HepG2 (cell line): ENCODE measurements at regions not wholly inside any gene's neighbourhood (a gene's known extent, or its start where the extent isn't known, plus 50 kb on each side); places are given as distances from the start of the nearest gene placed in this dataset.

ENCODE experiments used
- ATAC-seq: fragments of 200-7000 bp; cut with Tn5 transposase; 3 replicates; pipeline ENCODE4 v1.9.1; 2020; ENCODE audit warnings: mild to moderate bottlenecking, moderate library complexity
- BruUV-seq: library from RNA; stranded (reverse); fragments of 400-500 nt; replicated peaks from 2 replicates; lab custom pipeline; 2021; lab: Mats Ljungman, UMichigan
- CTCF ChIA-PET: fragments of 300-600 bp; formaldehyde crosslinking; extraction: SDS; loops from one replicate; lab custom pipeline; 2021; ENCODE audit warnings: low total read pairs, inconsistent platforms, low intra/inter-chr PET ratio; lab: Yijun Ruan, JAX
- POLR2A ChIA-PET: fragments of 350-600 bp; sonication (Branson Sonifier 250); formaldehyde crosslinking; loops from one replicate; lab custom pipeline; 2020; ENCODE audit warnings: antibody characterized with exemption, inconsistent platforms; lab: Yijun Ruan, JAX
- DNase-seq: peaks from one replicate; pipeline ENCODE4 v3.0.0-alpha.2; 2015; ENCODE audit warnings: low spot score
- FAIRE-seq: peaks from 3 replicates; lab custom pipeline; 2011; peaks lifted over from hg19 to GRCh38; lab: Jason Lieb, UNC
- H2AFZ ChIP-seq: one replicate; pipeline ENCODE4 v1.6.1; 2011; ENCODE audit warnings: low read length, inconsistent platforms
- H3K27ac ChIP-seq: fragments of 300-600 bp; 3 replicates; pipeline ENCODE4 v1.8.0; 2011; ENCODE audit warnings: mixed run types, mild to moderate bottlenecking, mixed read lengths, low read length, inconsistent platforms; ENCODE audit not compliant: insufficient read depth; ENCODE audit errors: extremely low read length
- H3K27me3 ChIP-seq, 2 experiments: fragments of 200-600 bp in 1 of 2; 2 replicates in 1 of 2; 3 replicates in 1 of 2; pipeline versions ENCODE4 v1.6.0 to v1.8.0; 2011; ENCODE audit warnings: low read length in 2 of 2, mild to moderate bottlenecking in 2 of 2, moderate library complexity in 2 of 2, inconsistent platforms in 1 of 2; ENCODE audit not compliant: insufficient read depth in 2 of 2, control insufficient read depth in 1 of 2
- H3K36me3 ChIP-seq, 2 experiments: fragments of 200-600 bp in 1 of 2; replicated peaks in 1 of 2; 2 replicates in 1 of 2; 3 replicates in 1 of 2; pipeline versions ENCODE4 v1.5.1 to v1.8.0; 2011; ENCODE audit warnings: low read length in 2 of 2, inconsistent platforms in 1 of 2; ENCODE audit not compliant: insufficient read depth in 2 of 2, control insufficient read depth in 1 of 2
- H3K4me1 ChIP-seq: 2 replicates; pipeline ENCODE4 v1.5.1; 2012; ENCODE audit warnings: low read length, inconsistent platforms; ENCODE audit not compliant: insufficient read depth
- H3K4me2 ChIP-seq: 2 replicates; pipeline ENCODE4 v1.6.0; 2011; ENCODE audit warnings: low read depth, low read length, inconsistent platforms
- H3K4me3 ChIP-seq, 3 experiments: fragments of 200-600 bp in 1 of 3; sonication (generic), shearing (Covaris generic) in 1 of 3; replicated peaks in 1 of 3; 2 replicates each; pipeline ENCODE4 v1.5.1; 2011 to 2016; ENCODE audit warnings: low read length in 3 of 3, inconsistent platforms in 2 of 3, low read depth in 2 of 3, mild to moderate bottlenecking in 2 of 3, control low read depth in 1 of 3, mixed read lengths in 1 of 3; ENCODE audit not compliant: insufficient read depth in 1 of 3
- H3K79me2 ChIP-seq: one replicate; pipeline ENCODE4 v1.6.1; 2011; ENCODE audit warnings: low read length, inconsistent platforms; ENCODE audit not compliant: insufficient read depth
- H3K9ac ChIP-seq: 2 replicates; pipeline ENCODE4 v1.6.0; 2011; ENCODE audit warnings: mild to moderate bottlenecking, low read depth, low read length, inconsistent platforms; ENCODE audit not compliant: insufficient read depth
- H3K9me3 ChIP-seq: 2 replicates; pipeline ENCODE4 v1.5.1; 2012; ENCODE audit warnings: mild to moderate bottlenecking, low read length
- H4K20me1 ChIP-seq: 2 replicates; pipeline ENCODE4 v1.6.0; 2011; ENCODE audit warnings: inconsistent platforms, mild to moderate bottlenecking, low read length, moderate library complexity; ENCODE audit not compliant: insufficient read depth
- ARNT2 ChIP-seq: sonication (generic); formaldehyde crosslinking; IDR thresholded peaks from 2 replicates; pipeline ENCODE4 v1.8.0; 2022; ENCODE audit warnings: mild to moderate bottlenecking, low read depth, missing genetic modification reagents, moderate library complexity
- BRD4 ChIP-seq: sonication (generic); formaldehyde crosslinking; IDR thresholded peaks from 2 replicates; pipeline ENCODE4 v1.4.0; 2020; ENCODE audit warnings: missing genetic modification reagents
- DPF2 ChIP-seq: sonication (generic); formaldehyde crosslinking; IDR thresholded peaks from 2 replicates; pipeline ENCODE4 v1.4.0; 2020; ENCODE audit warnings: mild to moderate bottlenecking, low read depth, missing genetic modification reagents, borderline replicate concordance
- ELF1 ChIP-seq: sonication (generic); formaldehyde crosslinking; IDR thresholded peaks from 2 replicates; pipeline ENCODE4 v1.4.0; 2020; ENCODE audit warnings: missing genetic modification reagents
- KAT7 ChIP-seq: IDR thresholded peaks from 2 replicates; pipeline ENCODE4 v1.6.1; 2018; ENCODE audit warnings: borderline replicate concordance, missing compliant biosample characterization
- MEIS2 ChIP-seq: sonication (generic); formaldehyde crosslinking; IDR thresholded peaks from 2 replicates; pipeline ENCODE4 v1.9.0; 2021; ENCODE audit warnings: mild to moderate bottlenecking, missing genetic modification reagents
- MTA3 ChIP-seq: sonication (generic); formaldehyde crosslinking; IDR thresholded peaks from 2 replicates; pipeline ENCODE4 v1.4.0; 2020; ENCODE audit warnings: missing genetic modification reagents
- MTF1 ChIP-seq: sonication (generic); formaldehyde crosslinking; IDR thresholded peaks from 2 replicates; pipeline ENCODE4 v1.5.0; 2020; ENCODE audit warnings: missing genetic modification reagents
- POLR2G ChIP-seq: fragments of 200-400 bp; formaldehyde crosslinking; IDR thresholded peaks from 2 replicates; pipeline ENCODE4 v1.6.1; 2018; ENCODE audit warnings: mild to moderate bottlenecking, low read depth, low read length, moderate library complexity
- SRSF9 ChIP-seq: fragments of 200-400 bp; formaldehyde crosslinking; IDR thresholded peaks from 2 replicates; pipeline ENCODE4 v1.6.1; 2018; ENCODE audit warnings: borderline replicate concordance, mild to moderate bottlenecking, low read depth, low read length; ENCODE audit not compliant: insufficient read depth, poor library complexity, severe bottlenecking
- TOE1 ChIP-seq: sonication (generic); formaldehyde crosslinking; IDR thresholded peaks from 2 replicates; pipeline ENCODE4 v1.4.0; 2020; ENCODE audit warnings: mild to moderate bottlenecking, missing genetic modification reagents
- ZNF20 ChIP-seq: sonication (generic); formaldehyde crosslinking; IDR thresholded peaks from 2 replicates; pipeline ENCODE4 v1.4.0; 2020; ENCODE audit warnings: mild to moderate bottlenecking, moderate library complexity, missing genetic modification reagents
- ZNF24 ChIP-seq: fragments of 450-650 bp; IDR thresholded peaks from 2 replicates; pipeline ENCODE4 v1.6.1; 2017; ENCODE audit warnings: antibody characterized with exemption, mild to moderate bottlenecking
- ZNF326 ChIP-seq: sonication (generic); formaldehyde crosslinking; IDR thresholded peaks from 2 replicates; pipeline ENCODE4 v1.4.0; 2020; ENCODE audit warnings: missing genetic modification reagents, borderline replicate concordance
- ZNF367 ChIP-seq: sonication (generic); formaldehyde crosslinking; IDR thresholded peaks from 2 replicates; pipeline ENCODE4 v1.4.0; 2020; ENCODE audit warnings: missing genetic modification reagents, borderline replicate concordance
- ZSCAN25 ChIP-seq: sonication (generic); formaldehyde crosslinking; IDR thresholded peaks from 2 replicates; pipeline ENCODE4 v1.8.0; 2022; ENCODE audit warnings: mild to moderate bottlenecking, missing genetic modification reagents
- WGBS: methylation state at CpG from one replicate; pipeline ENCODE4 v1.1.6; 2017; ENCODE audit warnings: low lambda C conversion rate; 5-methylcytosine and 5-hydroxymethylcytosine counted together
- in situ Hi-C: cut with HindIII; loops from 2 replicates; pipeline ENCODE4 v1.10.0; 2017; ENCODE audit warnings: low pct_unique_long_range_greater_than_20kb; ENCODE audit not compliant: extremely low pct_ligation_motif_present
- intact Hi-C: fragments of 100-400 bp; cut with micrococcal nuclease; formaldehyde crosslinking; loops from one replicate; pipeline ENCODE4 v1.10.0; 2022; ENCODE audit not compliant: unreplicated experiment
- TF ChIP-seq, protein P1 (sequence below): sonication (generic); formaldehyde crosslinking; IDR thresholded peaks from 2 replicates; pipeline ENCODE4 v1.9.0; 2021; ENCODE audit warnings: mild to moderate bottlenecking, missing genetic modification reagents
- TF ChIP-seq, protein P2 (sequence below): sonication (generic); formaldehyde crosslinking; IDR thresholded peaks from 2 replicates; pipeline ENCODE4 v1.8.1; 2023; ENCODE audit warnings: mild to moderate bottlenecking, missing genetic modification reagents

DNA sequence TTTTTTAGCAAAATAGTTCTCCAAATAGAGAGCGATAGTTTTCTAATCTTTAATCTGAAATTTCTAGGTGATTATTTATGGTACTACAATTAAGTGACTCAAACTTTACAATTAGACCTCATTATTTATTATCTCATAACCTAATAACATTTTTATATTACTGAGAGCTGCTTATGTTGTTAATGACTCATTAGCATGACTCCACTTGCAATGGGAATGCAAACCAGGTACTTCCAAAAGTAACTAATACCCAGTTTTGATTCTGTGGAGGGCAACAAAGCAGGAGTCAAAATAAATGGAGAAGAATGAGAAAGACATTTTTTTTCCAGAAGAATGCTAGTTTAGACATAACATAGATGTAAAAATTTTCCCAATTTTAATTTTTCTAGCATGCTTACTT, 466.0 kb downstream of the PLK2 start:
- no peak overlapping the region for H2AFZ ChIP-seq
- TF ChIP-seq SRSF9 (no peak), ZSCAN25 (CRISPR knock-in tag) (no peak), ARNT2 (no peak), ZNF367 (CRISPR knock-in tag) (no peak), POLR2G (no peak), ZNF326 (CRISPR knock-in tag) (no peak), MTA3 (CRISPR knock-in tag) (no peak), MEIS2 (CRISPR knock-in tag) (no peak), BRD4 (no peak), ZNF20 (CRISPR knock-in tag) (no peak), TOE1 (no peak), ZNF24 (no peak), DPF2 (CRISPR knock-in tag) (no peak), MTF1 (CRISPR knock-in tag) (no peak), ELF1 (CRISPR knock-in tag) (no peak), KAT7 (no peak)
- TF ChIP-seq, protein P1, sequence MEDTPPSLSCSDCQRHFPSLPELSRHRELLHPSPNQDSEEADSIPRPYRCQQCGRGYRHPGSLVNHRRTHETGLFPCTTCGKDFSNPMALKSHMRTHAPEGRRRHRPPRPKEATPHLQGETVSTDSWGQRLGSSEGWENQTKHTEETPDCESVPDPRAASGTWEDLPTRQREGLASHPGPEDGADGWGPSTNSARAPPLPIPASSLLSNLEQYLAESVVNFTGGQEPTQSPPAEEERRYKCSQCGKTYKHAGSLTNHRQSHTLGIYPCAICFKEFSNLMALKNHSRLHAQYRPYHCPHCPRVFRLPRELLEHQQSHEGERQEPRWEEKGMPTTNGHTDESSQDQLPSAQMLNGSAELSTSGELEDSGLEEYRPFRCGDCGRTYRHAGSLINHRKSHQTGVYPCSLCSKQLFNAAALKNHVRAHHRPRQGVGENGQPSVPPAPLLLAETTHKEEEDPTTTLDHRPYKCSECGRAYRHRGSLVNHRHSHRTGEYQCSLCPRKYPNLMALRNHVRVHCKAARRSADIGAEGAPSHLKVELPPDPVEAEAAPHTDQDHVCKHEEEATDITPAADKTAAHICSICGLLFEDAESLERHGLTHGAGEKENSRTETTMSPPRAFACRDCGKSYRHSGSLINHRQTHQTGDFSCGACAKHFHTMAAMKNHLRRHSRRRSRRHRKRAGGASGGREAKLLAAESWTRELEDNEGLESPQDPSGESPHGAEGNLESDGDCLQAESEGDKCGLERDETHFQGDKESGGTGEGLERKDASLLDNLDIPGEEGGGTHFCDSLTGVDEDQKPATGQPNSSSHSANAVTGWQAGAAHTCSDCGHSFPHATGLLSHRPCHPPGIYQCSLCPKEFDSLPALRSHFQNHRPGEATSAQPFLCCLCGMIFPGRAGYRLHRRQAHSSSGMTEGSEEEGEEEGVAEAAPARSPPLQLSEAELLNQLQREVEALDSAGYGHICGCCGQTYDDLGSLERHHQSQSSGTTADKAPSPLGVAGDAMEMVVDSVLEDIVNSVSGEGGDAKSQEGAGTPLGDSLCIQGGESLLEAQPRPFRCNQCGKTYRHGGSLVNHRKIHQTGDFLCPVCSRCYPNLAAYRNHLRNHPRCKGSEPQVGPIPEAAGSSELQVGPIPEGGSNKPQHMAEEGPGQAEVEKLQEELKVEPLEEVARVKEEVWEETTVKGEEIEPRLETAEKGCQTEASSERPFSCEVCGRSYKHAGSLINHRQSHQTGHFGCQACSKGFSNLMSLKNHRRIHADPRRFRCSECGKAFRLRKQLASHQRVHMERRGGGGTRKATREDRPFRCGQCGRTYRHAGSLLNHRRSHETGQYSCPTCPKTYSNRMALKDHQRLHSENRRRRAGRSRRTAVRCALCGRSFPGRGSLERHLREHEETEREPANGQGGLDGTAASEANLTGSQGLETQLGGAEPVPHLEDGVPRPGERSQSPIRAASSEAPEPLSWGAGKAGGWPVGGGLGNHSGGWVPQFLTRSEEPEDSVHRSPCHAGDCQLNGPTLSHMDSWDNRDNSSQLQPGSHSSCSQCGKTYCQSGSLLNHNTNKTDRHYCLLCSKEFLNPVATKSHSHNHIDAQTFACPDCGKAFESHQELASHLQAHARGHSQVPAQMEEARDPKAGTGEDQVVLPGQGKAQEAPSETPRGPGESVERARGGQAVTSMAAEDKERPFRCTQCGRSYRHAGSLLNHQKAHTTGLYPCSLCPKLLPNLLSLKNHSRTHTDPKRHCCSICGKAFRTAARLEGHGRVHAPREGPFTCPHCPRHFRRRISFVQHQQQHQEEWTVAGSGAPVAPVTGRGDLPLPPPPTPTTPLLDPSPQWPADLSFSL (CRISPR knock-in tag) = no peak
- TF ChIP-seq, protein P2, sequence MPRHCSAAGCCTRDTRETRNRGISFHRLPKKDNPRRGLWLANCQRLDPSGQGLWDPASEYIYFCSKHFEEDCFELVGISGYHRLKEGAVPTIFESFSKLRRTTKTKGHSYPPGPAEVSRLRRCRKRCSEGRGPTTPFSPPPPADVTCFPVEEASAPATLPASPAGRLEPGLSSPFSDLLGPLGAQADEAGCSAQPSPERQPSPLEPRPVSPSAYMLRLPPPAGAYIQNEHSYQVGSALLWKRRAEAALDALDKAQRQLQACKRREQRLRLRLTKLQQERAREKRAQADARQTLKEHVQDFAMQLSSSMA (CRISPR knock-in tag) = no peak
- H3K4me3 ChIP-seq = no peak overlapping the region
- 59% methylated on average over 1 of the region's 1 CpG for WGBS
- ATAC-seq (no peak), FAIRE-seq (no peak), DNase-seq (no peak)
- H3K4me2 ChIP-seq = no peak overlapping the region
- BruUV-seq = no TSS peak
- ChIA-PET POLR2A (no interaction called here), CTCF (no interaction called here)
- H3K4me1 ChIP-seq = no peaks in the 10 kb centered on the region
- H3K27ac ChIP-seq = no peak overlapping the region
- no peaks in the 10 kb centered on the region for H4K20me1 ChIP-seq
- no peaks in the 10 kb centered on the region for H3K36me3 ChIP-seq
- no peaks in the 10 kb centered on the region for H3K9me3 ChIP-seq
- H3K79me2 ChIP-seq = no peaks in the 10 kb centered on the region
- in situ Hi-C loops = no loop called here
- intact Hi-C loops = no loop called here
- no peak overlapping the region for H3K9ac ChIP-seq
- no peaks in the 10 kb centered on the region for H3K27me3 ChIP-seq
